Tibial nerve (tissue), 4 donors: ENCODE measurements at regions not wholly inside any gene's neighbourhood (a gene's known extent, or its start where the extent isn't known, plus 50 kb on each side); places are given as distances from the start of the nearest gene placed in this dataset.

ENCODE experiments used
- DNase-seq, 2 donors: peaks; one replicate each; pipeline ENCODE4 v3.0.0-alpha.2; 2019; ENCODE audit warnings: low spot score in 2 of 2
- H3K27ac ChIP-seq, 4 donors: fragments of 200-600 bp; sonication (generic) in 3 of 4; one replicate each; pipeline ENCODE4 v1.5.1; 2017 to 2019; ENCODE audit warnings: mild to moderate bottlenecking in 1 of 4
- H3K27me3 ChIP-seq, 2 donors: fragments of 200-600 bp; sonication (generic) in 1 of 2; one replicate each; pipeline versions ENCODE4 v1.5.1 to v1.6.0; 2017 to 2019
- H3K36me3 ChIP-seq, 3 donors: fragments of 200-600 bp; sonication (generic); one replicate each; pipeline ENCODE4 v1.5.1; 2018 to 2019
- H3K4me1 ChIP-seq, 4 donors: fragments of 200-600 bp; sonication (generic) in 3 of 4; one replicate each; pipeline ENCODE4 v1.5.1; 2017 to 2019
- H3K4me3 ChIP-seq, 4 donors: fragments of 200-600 bp; sonication (generic) in 3 of 4; one replicate each; pipeline ENCODE4 v1.5.1; 2017 to 2019; ENCODE audit warnings: mild to moderate bottlenecking in 1 of 4, moderate library complexity in 1 of 4
- H3K9me3 ChIP-seq, 4 donors: fragments of 200-600 bp; sonication (generic) in 3 of 4; one replicate each; pipeline ENCODE4 v1.5.1; 2017 to 2019
- EP300 ChIP-seq, 2 donors: sonication (generic); formaldehyde crosslinking; IDR thresholded peaks; one replicate each; pipeline ENCODE4 v1.6.1; 2017; ENCODE audit warnings: antibody characterized with exemption in 2 of 2, mild to moderate bottlenecking in 1 of 2
- POLR2A ChIP-seq, 2 donors: fragments of 450-650 bp; IDR thresholded peaks; one replicate each; pipeline ENCODE4 v1.6.1; 2017; ENCODE audit warnings: antibody characterized with exemption in 2 of 2, mild to moderate bottlenecking in 2 of 2, moderate library complexity in 2 of 2
- WGBS, 2 donors: methylation state at CpG; one replicate each; pipeline ENCODE4 v1.1.5; 2018; 5-methylcytosine and 5-hydroxymethylcytosine counted together
- TF ChIP-seq, protein P1 (sequence below), 5 experiments: fragments of 200-600 bp in 3 of 5; fragments of 450-650 bp in 2 of 5; sonication (generic) in 3 of 5; IDR thresholded peaks; one replicate each; pipeline ENCODE4 v1.5.1; 2016 to 2019; ENCODE audit warnings: antibody characterized with exemption in 5 of 5, mild to moderate bottlenecking in 3 of 5, moderate library complexity in 2 of 5

DNA sequence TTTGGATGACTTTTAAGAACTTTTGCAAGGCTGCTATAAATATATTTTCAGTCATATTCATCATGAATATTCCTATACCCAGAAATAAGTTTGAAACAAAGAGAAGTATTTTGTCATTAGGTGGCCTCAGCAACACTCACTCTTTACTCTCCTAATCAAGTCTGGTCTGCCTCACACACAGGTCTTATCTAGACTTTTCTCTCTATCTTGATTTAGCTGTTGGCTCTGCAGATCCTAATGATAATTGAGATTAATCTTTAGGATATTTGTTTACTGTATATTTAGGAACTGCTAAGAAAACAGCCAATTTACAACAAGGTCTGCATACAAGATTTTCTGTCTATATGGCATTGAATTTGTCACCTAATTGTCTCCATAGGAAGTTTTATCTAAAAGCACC is 297.6 kb downstream of the PTEN start:
- no peak overlapping the region for H3K4me3 ChIP-seq
- H3K27ac ChIP-seq: peak overlapping the region in 2 of 4 donors; percentile 43 to 83
- no peaks in the 10 kb centered on the region for H3K27me3 ChIP-seq
- TF ChIP-seq POLR2A (IDR thresholded peaks at IDR 0.05): no peak
- no peak for TF ChIP-seq EP300 (IDR thresholded peaks at IDR 0.05)
- TF ChIP-seq, protein P1, sequence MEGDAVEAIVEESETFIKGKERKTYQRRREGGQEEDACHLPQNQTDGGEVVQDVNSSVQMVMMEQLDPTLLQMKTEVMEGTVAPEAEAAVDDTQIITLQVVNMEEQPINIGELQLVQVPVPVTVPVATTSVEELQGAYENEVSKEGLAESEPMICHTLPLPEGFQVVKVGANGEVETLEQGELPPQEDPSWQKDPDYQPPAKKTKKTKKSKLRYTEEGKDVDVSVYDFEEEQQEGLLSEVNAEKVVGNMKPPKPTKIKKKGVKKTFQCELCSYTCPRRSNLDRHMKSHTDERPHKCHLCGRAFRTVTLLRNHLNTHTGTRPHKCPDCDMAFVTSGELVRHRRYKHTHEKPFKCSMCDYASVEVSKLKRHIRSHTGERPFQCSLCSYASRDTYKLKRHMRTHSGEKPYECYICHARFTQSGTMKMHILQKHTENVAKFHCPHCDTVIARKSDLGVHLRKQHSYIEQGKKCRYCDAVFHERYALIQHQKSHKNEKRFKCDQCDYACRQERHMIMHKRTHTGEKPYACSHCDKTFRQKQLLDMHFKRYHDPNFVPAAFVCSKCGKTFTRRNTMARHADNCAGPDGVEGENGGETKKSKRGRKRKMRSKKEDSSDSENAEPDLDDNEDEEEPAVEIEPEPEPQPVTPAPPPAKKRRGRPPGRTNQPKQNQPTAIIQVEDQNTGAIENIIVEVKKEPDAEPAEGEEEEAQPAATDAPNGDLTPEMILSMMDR (IDR thresholded peaks at IDR 0.05): no peak
- H3K9me3 ChIP-seq: no peaks in the 10 kb centered on the region
- no peaks in the 10 kb centered on the region for H3K36me3 ChIP-seq
- H3K4me1 ChIP-seq: peaks cover 0 to 62% (median 22%) of the 10 kb centered on the region in 4 donors
- DNase-seq: no peak

DNA sequence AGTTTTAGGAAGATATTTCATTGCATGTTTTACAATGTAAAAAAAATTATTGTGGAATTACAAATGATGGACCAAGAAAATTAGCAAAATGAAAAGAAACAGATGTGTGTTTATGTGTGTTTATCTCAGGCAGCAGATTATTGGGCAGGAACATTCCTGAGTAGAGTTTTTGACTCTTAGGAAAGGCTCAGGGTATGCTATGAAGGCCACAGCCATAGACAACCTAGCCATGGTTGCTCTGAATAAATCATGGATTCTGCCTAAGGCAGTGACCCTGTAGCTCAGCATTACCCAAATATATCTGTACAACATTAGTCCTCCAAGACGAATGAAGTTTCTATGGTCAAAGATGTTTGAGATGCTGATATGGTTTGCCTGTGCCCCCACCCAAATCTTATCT is 298.3 kb downstream of the PTEN start:
- no peaks in the 10 kb centered on the region for H3K36me3 ChIP-seq
- WGBS, 2 donors: 90 to 95% methylated on average over 1 of the region's 1 CpG
- H3K27me3 ChIP-seq: no peaks in the 10 kb centered on the region
- no peak overlapping the region for H3K4me3 ChIP-seq
- H3K9me3 ChIP-seq: no peaks in the 10 kb centered on the region
- peak overlapping the region in 2 of 4 donors; percentile 43 to 83 for H3K27ac ChIP-seq
- no peak for DNase-seq
- no peak for TF ChIP-seq POLR2A (IDR thresholded peaks at IDR 0.05)
- no peak for TF ChIP-seq EP300 (IDR thresholded peaks at IDR 0.05)
- H3K4me1 ChIP-seq: peaks cover 0 to 68% (median 26%) of the 10 kb centered on the region in 4 donors

DNA sequence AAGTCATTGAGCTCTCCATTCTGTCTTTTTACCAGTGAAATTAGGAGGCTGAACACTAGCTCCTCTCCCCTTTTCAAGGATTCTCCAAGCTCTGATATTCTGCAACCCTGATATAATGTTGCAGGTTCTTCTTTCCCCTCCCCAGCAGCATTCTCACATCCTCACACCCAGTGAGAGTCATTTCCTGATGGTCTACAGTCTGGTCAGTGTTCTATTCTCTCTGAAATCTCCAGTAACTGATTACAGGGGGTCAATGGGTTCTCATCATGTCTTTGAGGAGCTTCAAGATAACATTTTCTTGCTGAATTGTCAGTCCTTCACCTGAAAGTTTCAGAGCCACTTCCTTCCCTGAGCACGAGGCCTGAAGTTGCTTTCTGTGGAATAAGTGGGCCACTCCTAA is 299.4 kb downstream of the PTEN start:
- no peaks in the 10 kb centered on the region for H3K36me3 ChIP-seq
- H3K9me3 ChIP-seq: no peaks in the 10 kb centered on the region
- TF ChIP-seq POLR2A (IDR thresholded peaks at IDR 0.05) (no peak), EP300 (IDR thresholded peaks at IDR 0.05) (no peak)
- TF ChIP-seq, protein P1 (IDR thresholded peaks at IDR 0.05): no peak
- peaks cover 0 to 69% (median 25%) of the 10 kb centered on the region in 4 donors for H3K4me1 ChIP-seq
- DNase-seq: no peak
- 78 to 89% methylated on average over 1 of the region's 1 CpG for WGBS, 2 donors
- peak overlapping the region in 2 of 4 donors; percentile 62 to 83 for H3K27ac ChIP-seq
- H3K27me3 ChIP-seq: no peaks in the 10 kb centered on the region
- no peak overlapping the region for H3K4me3 ChIP-seq

DNA sequence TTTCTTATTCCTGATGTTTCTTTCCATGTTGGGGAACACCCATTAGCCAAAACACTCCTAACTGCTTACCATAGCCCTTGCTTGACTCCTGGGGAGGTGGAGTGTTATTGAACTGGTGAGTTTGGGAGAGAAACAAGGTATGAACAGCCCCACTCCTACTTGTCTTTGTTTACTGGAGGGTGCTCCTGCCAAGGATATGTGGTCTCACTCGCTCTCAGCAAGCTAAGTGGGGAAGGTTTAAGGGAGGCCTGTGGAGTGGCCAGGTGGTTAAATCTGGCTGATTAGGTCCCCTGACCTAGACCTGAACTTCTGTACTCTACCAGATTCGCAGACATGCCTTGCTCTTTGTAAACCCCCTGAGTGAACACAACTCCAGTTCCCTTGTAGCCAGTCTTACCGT is 300.1 kb downstream of the PTEN start:
- Histone ChIP-seq H3K9me3 (no peaks in the 10 kb centered on the region), H3K4me1 (peaks cover 0 to 62% (median 22%) of the 10 kb centered on the region in 4 donors), H3K4me3 (no peak overlapping the region), H3K27me3 (no peaks in the 10 kb centered on the region), H3K36me3 (no peaks in the 10 kb centered on the region), H3K27ac (peak overlapping the region in 3 of 4 donors; percentile 51 to 83 (median 62))
- TF ChIP-seq, protein P1 (IDR thresholded peaks at IDR 0.05): no peak
- TF ChIP-seq EP300 (IDR thresholded peaks at IDR 0.05) (no peak), POLR2A (IDR thresholded peaks at IDR 0.05) (no peak)
- WGBS, 2 donors: 85 to 90% methylated on average over 3 of the region's 3 CpGs
- DNase-seq: no peak

DNA sequence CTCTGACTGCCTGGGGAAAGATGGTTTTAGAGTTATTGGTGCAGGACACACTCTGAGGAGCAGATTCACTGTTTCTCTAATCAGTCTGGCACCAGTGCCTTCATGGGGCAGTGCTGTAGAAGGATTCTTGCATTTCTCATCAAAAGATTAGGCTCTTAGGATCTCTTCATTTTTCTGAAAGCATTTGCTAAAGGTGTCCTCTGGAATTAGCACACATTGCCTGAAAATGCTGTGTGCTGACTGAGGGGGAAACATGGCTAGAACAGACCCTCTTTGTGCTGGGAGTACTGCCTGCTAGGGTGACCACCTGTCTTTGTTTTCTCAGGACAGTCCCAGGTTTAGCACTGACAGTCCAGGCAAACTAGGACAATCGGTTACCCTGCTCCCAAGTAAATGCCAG is 301.0 kb downstream of the PTEN start:
- Histone ChIP-seq H3K27ac (peak overlapping the region; percentile 25 to 83 (median 56)), H3K36me3 (no peaks in the 10 kb centered on the region)

DNA sequence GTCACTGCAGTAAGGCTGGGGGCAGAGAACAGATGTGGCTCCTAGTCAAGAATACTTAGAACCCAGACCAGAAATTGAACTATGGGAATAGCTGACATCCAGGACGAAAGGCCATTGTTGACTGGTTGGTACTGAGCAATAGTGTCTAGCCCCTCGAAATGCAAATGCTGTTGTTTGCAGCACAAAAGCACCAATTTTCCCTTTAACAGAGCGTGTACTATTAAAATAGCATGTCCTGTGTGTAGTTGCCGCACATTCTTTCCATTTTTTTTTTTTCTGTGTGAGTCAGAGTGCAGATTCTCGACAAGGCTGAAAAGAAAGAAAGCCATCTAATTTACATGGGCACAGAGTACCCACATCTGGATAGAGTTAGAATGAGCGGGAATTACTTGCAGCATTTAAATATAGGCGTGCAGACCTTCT is 302.4 kb downstream of the PTEN start:
- WGBS, 2 donors: 36 to 38% methylated on average over 7 of the region's 7 CpGs
- Histone ChIP-seq H3K36me3 (no peaks in the 10 kb centered on the region), H3K27ac (peak overlapping the region in 2 of 4 donors; percentile 62 to 83), H3K9me3 (no peaks in the 10 kb centered on the region), H3K4me1 (peaks cover 0 to 51% (median 15%) of the 10 kb centered on the region in 4 donors), H3K4me3 (no peak overlapping the region), H3K27me3 (no peaks in the 10 kb centered on the region)
- no peak for DNase-seq
- TF ChIP-seq POLR2A (IDR thresholded peaks at IDR 0.05) (no peak), EP300 (IDR thresholded peaks at IDR 0.05) (peak in 1 of 2 donors; percentile 84)
- TF ChIP-seq, protein P1 (IDR thresholded peaks at IDR 0.05): no peak

More for the DNA sequence above, 301.0 kb downstream of the PTEN start:
- 56 to 60% methylated on average over 1 of the region's 1 CpG for WGBS, 2 donors
- DNase-seq: no peak
- Histone ChIP-seq H3K9me3 (no peaks in the 10 kb centered on the region), H3K4me3 (no peak overlapping the region), H3K27me3 (no peaks in the 10 kb centered on the region), H3K4me1 (peaks cover 0 to 56% (median 16%) of the 10 kb centered on the region in 4 donors)
- TF ChIP-seq POLR2A (IDR thresholded peaks at IDR 0.05) (no peak), EP300 (IDR thresholded peaks at IDR 0.05) (no peak)
